Occipital lobe (tissue), 1 donor: ENCODE measurements at regions not wholly inside any gene's neighbourhood (a gene's known extent, or its start where the extent isn't known, plus 50 kb on each side); places are given as distances from the start of the nearest gene placed in this dataset.

Experiments
- DNase-seq: peaks from one replicate; lab custom pipeline; 2025; lab: John Stamatoyannopoulos, UW

- no peak for DNase-seq
Observed at GRCh38 chr18:40962784-40963183, 992.2 kb upstream of the PIK3C3 start.

GRCh38 chr18:40957533-40958070, 997.4 kb upstream of the PIK3C3 start:
- DNase-seq, result no peak

- no peak for DNase-seq
Observed at GRCh38 chr18:40956213-40956612, 998.8 kb upstream of the PIK3C3 start.

GRCh38 chr18:40955351-40955750, 999.7 kb upstream of the PIK3C3 start:
- no peak for DNase-seq

GRCh38 chr18:40949114-40949950, 1005.7 kb upstream of the PIK3C3 start:
- DNase-seq, result no peak

GRCh38 chr18:40944576-40944975, 1010.5 kb upstream of the PIK3C3 start:
- DNase-seq, result no peak

GRCh38 chr18:40939656-40940515, 1015.1 kb upstream of the PIK3C3 start:
- no peak for DNase-seq

GRCh38 chr18:40938615-40939014, 1016.4 kb upstream of the PIK3C3 start:
- DNase-seq, result no peak

GRCh38 chr18:40937386-40937785, 1017.6 kb upstream of the PIK3C3 start:
- DNase-seq, result no peak

GRCh38 chr18:40935423-40935822, 1019.6 kb upstream of the PIK3C3 start:
- no peak for DNase-seq

- DNase-seq, result no peak
Observed at GRCh38 chr18:40932862-40933261, 1022.2 kb upstream of the PIK3C3 start.

- DNase-seq, result no peak
Observed at GRCh38 chr18:40930211-40930882, 1024.7 kb upstream of the PIK3C3 start.

GRCh38 chr18:40929399-40929798, 1025.6 kb upstream of the PIK3C3 start:
- DNase-seq, result no peak

GRCh38 chr18:40926679-40927078, 1028.4 kb upstream of the PIK3C3 start:
- no peak for DNase-seq

GRCh38 chr18:40925071-40925541, 1029.9 kb upstream of the PIK3C3 start:
- DNase-seq, result no peak

- DNase-seq, result no peak
Observed at GRCh38 chr18:40921845-40922629, 1033.0 kb upstream of the PIK3C3 start.

GRCh38 chr18:40917056-40917455, 1038.0 kb upstream of the PIK3C3 start:
- no peak for DNase-seq

- no peak for DNase-seq
Observed at GRCh38 chr18:40915724-40916123, 1039.3 kb upstream of the PIK3C3 start.

GRCh38 chr18:40911582-40912254, 1043.3 kb upstream of the PIK3C3 start:
- DNase-seq, result no peak

GRCh38 chr18:40911041-40911440, 1044.0 kb upstream of the PIK3C3 start:
- DNase-seq, result no peak
